Choroid plexus epithelial cell (primary cell): ENCODE measurements at regions not wholly inside any gene's neighbourhood (a gene's known extent, or its start where the extent isn't known, plus 50 kb on each side); places are given as distances from the start of the nearest gene placed in this dataset.

ENCODE experiments used
- DNase-seq: peaks from one replicate; pipeline ENCODE4 v3.0.0-alpha.2; 2010; ENCODE audit warnings: low read depth
- H3K4me3 ChIP-seq: 2 replicates; pipeline ENCODE4 v1.5.1; 2011; ENCODE audit warnings: low read depth, mild to moderate bottlenecking, control low read depth, low read length, moderate library complexity
- CTCF ChIP-seq: conservative IDR thresholded peaks from 2 replicates; pipeline ENCODE4 v1.5.1; 2011; ENCODE audit warnings: low read depth, mild to moderate bottlenecking, control low read depth, inconsistent platforms, low read length, moderate library complexity

- no peak for TF ChIP-seq CTCF
- no peak overlapping the region for H3K4me3 ChIP-seq
- no peak for DNase-seq
Observed at GRCh38 chr3:36606871-36607765, 157.2 kb downstream of the DCLK3 start.

DNA sequence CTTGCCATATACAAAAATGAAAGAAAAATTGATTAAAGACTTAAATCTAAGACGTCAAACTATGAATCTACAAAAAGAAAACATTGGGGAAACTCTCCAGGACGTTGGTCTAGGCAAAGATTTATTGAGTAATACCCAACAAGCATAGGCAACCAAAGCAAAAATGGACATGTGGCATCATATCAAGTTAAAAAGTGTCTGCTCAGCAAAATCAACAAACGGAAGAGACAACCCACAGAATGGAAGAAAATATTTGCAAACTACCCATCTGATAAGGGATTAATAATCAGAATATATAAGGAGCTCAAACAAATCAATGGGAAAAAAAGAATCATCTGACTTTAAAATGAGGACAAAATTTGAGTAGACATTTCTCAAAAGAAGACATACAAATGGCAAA, 160.9 kb downstream of the DCLK3 start:
- H3K4me3 ChIP-seq = no peak overlapping the region
- TF ChIP-seq CTCF = no peak
- DNase-seq = no peak

- no peak overlapping the region for H3K4me3 ChIP-seq
- DNase-seq = peak; percentile 6
- no peak for TF ChIP-seq CTCF
Observed at GRCh38 chr3:36600404-36600803, 163.9 kb downstream of the DCLK3 start.
